ENCODE measurements at regions not wholly inside any gene's neighbourhood (a gene's known extent, or its start where the extent isn't known, plus 50 kb on each side); places are given as distances from the start of the nearest gene placed in this dataset.
"Not testable (repeated sequence)": the region's sequence is repeated elsewhere in the genome, so short reads cannot be mapped to it uniquely, and the experiment has no call there.

DNA sequence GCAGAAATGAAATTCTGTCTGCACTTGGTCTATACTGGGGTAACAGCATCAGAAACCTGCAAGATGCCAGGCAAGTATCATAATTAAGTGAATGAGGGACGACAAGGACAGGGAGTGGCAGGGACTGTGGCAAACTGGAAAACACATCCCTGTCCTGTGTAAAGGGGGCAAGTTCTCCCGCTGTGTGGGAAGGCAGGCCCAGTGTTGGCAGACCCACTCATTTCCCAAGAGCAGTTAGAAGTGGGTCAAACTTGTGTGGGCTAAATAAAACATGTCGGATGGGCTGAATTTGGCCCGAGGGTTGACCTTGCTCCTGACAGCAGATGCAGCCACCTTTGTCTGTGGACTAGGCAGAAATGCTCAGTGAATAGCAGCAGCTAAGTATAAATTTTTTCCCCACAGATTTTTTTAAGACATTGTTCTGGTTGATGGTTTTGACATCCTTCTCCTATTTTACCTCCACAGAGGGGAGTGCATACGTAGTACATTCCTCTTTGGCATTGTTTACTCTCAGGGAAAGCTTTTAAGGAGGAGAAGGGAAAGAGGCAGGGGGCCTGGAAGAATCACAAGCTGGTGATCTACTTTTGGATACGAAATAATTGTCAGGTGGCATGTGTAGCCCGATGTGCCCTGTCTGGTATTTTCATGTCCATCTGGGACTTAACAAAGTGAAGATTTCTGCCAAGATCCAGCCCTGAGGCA lies 72.6 kb upstream of the SEC22B start:
- H3K9me3 ChIP-seq; H3K27ac ChIP-seq; H3K4me3 ChIP-seq; H3K4me1 ChIP-seq; intact Hi-C loops (cut with DNase I; ENCODE audit: low total_unique reads); DNase-seq; H3K27me3 ChIP-seq; H3K36me3 ChIP-seq: not testable (repeated sequence)
- WGBS, 5 donors = no CpG with 5 or more reads among the region's 7 CpGs

DNA sequence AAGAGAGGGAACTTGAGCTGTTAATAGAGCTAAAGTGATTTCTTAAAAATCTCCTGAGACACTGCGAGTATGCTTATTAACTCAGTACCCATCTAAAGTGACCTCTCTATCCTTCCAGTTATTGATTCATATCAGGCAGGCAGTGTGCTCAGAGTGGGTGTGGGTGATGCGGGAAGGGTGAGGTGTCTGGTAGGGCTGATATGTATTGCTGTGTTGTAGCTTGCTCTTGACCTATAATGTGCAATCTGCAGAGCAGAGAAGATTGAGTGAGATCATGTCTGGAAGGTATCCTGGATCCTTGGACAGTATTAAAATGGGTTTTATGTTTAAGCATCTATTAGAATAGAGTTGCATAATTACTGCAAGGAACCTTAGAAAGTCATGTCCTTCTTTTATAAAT lies 71.9 kb upstream of the SEC22B start:
- H3K27me3 ChIP-seq; H3K4me1 ChIP-seq; intact Hi-C loops (cut with DNase I; ENCODE audit: low total_unique reads); DNase-seq; H3K36me3 ChIP-seq; H3K4me3 ChIP-seq; H3K27ac ChIP-seq; H3K9me3 ChIP-seq: not testable (repeated sequence)
- WGBS, 5 donors = no CpG with 5 or more reads among the region's 2 CpGs

GRCh38 chr1:120243867-120244266 lies 67.5 kb upstream of the SEC22B start:
- intact Hi-C loops (cut with DNase I; ENCODE audit: low total_unique reads); H3K27me3 ChIP-seq; H3K9me3 ChIP-seq; DNase-seq; H3K4me1 ChIP-seq; H3K27ac ChIP-seq; H3K4me3 ChIP-seq; H3K36me3 ChIP-seq: not testable (repeated sequence)
- WGBS, 5 donors = no CpG with 5 or more reads among the region's 6 CpGs

DNA sequence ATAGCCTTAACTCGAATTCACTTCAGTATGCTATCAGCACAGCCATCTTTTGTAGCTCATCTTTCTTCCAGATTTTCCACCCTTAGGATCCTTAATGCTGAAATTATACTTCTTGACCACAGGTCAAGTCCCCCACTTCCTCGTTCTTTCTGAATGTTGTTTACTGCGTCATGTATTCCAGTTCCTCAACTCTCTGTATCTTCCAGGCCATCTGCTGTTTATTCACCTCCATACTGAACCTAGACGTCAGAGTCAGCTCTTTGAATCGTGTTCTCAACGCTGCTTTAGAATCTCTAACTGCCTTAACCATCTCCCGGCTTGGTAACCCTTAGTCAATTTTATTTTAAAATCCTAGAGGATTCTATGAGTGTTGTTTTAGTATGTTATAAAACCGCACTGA lies 66.3 kb upstream of the SEC22B start:
- H3K4me1 ChIP-seq; H3K4me3 ChIP-seq; DNase-seq; H3K36me3 ChIP-seq; H3K27ac ChIP-seq; H3K27me3 ChIP-seq; intact Hi-C loops (cut with DNase I; ENCODE audit: low total_unique reads); H3K9me3 ChIP-seq: not testable (repeated sequence)
- no CpG with 5 or more reads among the region's 8 CpGs for WGBS, 5 donors

GRCh38 chr1:120241868-120242267 lies 65.5 kb upstream of the SEC22B start:
- H3K27ac ChIP-seq; DNase-seq; H3K36me3 ChIP-seq; H3K4me1 ChIP-seq; H3K9me3 ChIP-seq; H3K4me3 ChIP-seq; H3K27me3 ChIP-seq; intact Hi-C loops (cut with DNase I; ENCODE audit: low total_unique reads): not testable (repeated sequence)
- no CpG with 5 or more reads among the region's 5 CpGs for WGBS, 5 donors

DNA sequence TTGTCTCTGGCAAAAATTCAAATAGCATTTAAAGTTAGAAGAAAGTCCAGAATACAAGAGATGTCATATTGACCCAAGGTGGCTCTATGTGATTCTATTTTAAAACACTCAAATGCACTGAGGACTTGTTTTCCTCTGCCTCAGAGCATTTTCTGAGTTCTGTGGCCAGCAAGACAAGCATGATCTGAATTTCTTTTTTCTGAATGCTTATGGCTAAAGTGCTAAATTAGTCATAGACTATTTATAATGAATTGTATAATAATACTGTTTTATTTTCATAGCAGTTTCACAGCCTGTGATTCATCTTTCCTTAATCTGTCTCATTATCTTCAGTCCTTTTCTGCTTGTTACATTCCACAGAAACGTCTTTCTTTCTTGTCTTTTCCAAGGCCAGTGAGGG lies 63.9 kb upstream of the SEC22B start:
- H3K27me3 ChIP-seq; H3K27ac ChIP-seq; intact Hi-C loops (cut with DNase I; ENCODE audit: low total_unique reads); H3K9me3 ChIP-seq; H3K4me1 ChIP-seq; H3K36me3 ChIP-seq; H3K4me3 ChIP-seq; DNase-seq: not testable (repeated sequence)
- WGBS, 5 donors = no CpG with 5 or more reads among the region's 1 CpG

GRCh38 chr1:120239351-120239750 lies 63.0 kb upstream of the SEC22B start:
- H3K27ac ChIP-seq; H3K9me3 ChIP-seq; H3K4me1 ChIP-seq; intact Hi-C loops (cut with DNase I; ENCODE audit: low total_unique reads); H3K27me3 ChIP-seq; H3K4me3 ChIP-seq; DNase-seq; H3K36me3 ChIP-seq: not testable (repeated sequence)

DNA sequence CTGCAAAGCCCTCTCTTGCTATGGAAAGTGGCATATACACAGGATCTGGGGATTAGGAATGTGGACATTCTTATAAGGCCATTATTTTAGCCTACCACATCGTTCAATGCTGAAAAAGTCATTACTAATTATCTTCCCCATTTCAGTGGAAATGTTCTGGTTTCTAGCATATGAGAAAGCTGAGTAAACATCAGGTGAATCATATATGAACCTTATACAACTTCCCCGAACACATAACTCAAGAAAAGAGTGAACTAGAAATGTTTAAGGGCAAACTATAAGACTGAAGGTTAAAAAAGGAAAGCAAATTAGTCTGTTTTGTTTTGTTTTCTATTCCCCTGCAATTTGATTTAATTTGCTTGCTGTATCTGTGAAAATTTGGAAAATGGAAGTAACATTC lies 62.5 kb upstream of the SEC22B start:
- H3K4me3 ChIP-seq; DNase-seq; H3K27me3 ChIP-seq; H3K4me1 ChIP-seq; H3K36me3 ChIP-seq; H3K9me3 ChIP-seq; intact Hi-C loops (cut with DNase I; ENCODE audit: low total_unique reads); H3K27ac ChIP-seq: not testable (repeated sequence)
- 83% methylated on average over 1 of the region's 2 CpGs; no CpG with 5 or more reads in 4 of the 5 donors for WGBS, 5 donors

DNA sequence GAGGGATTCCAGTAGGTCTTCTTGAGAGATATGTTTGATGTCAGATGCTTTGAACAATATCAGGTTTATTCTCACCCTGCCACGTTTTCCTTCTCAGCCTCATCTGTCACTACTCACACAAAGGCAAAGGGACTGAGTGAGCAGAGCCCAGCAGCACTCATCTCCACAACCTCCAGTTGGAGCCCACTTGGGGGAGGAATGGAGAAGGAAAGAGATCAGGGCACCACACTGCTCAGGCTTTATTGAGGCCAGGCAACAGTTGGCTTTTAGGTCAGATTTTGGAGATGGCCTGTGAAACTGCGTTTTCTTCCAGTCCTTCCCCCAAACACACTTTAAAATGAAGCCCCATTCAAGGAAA lies 57.3 kb upstream of the SEC22B start:
- intact Hi-C loops (cut with DNase I; ENCODE audit: low total_unique reads); H3K27ac ChIP-seq; DNase-seq; H3K9me3 ChIP-seq; H3K4me1 ChIP-seq; H3K4me3 ChIP-seq; H3K27me3 ChIP-seq; H3K36me3 ChIP-seq: not testable (repeated sequence)
- 80% methylated on average over 1 of the region's 2 CpGs; no CpG with 5 or more reads in 4 of the 5 donors for WGBS, 5 donors

DNA sequence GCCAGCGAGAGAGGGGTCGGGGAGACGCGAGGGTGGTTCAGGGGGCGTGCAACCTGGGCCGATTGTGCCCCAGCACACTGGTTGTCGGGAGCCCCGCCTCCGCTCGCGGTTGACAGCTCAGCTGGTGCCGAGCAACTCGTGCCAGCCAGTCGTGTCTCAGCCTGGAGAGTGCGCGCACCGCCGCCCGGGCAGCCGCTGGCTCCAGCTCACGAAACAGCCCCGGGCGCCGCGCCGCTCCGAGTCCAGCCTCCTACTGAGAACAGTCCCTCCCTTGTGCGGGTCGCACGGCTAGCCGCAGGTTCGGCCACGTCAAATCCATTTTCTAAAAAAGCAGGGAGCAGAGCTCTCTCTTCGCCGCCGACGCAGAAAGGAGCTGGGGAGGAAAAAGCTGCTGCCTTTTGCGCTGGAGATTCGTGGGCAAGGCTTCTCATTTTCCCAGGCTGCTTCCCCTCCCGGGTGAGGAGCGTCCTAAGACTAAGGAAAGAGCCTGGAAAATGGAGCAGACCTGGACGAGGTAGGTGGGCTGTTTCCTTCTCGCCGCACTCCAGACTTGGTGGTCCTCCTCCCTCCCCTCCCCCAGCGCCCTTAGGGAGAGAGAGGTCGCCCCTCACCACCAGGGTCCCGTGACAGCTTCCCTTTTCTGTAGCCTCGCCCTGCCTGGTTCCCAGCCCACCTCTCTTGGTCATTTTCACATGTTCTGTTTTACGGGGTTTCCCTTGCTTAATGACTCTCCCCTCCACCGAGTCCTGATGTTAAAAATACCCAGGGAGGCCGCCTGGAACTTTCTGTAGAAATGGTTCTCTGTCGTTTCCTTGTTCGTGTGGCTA lies 56.7 kb upstream of the SEC22B start:
- H3K9me3 ChIP-seq; DNase-seq; H3K27me3 ChIP-seq; H3K4me1 ChIP-seq; H3K27ac ChIP-seq; intact Hi-C loops (cut with DNase I; ENCODE audit: low total_unique reads); H3K36me3 ChIP-seq: not testable (repeated sequence)
- WGBS, 5 donors = 10% methylated on average over 4 of the region's 53 CpGs; no CpG with 5 or more reads in 4 of the 5 donors
- H3K4me3 ChIP-seq = peak overlapping the region in 3 of 4 donors; percentile 7 to 42 (median 41)

GRCh38 chr1:120229835-120230234 lies 53.5 kb upstream of the SEC22B start:
- intact Hi-C loops (cut with DNase I; ENCODE audit: low total_unique reads); H3K4me3 ChIP-seq; H3K36me3 ChIP-seq; H3K9me3 ChIP-seq; H3K27ac ChIP-seq; H3K4me1 ChIP-seq; H3K27me3 ChIP-seq; DNase-seq: not testable (repeated sequence)
- WGBS, 5 donors = no CpG with 5 or more reads among the region's 1 CpG

Data from stomach (tissue), 8 donors.